ENCODE measurements at regions not wholly inside any gene's neighbourhood (a gene's known extent, or its start where the extent isn't known, plus 50 kb on each side); places are given as distances from the start of the nearest gene placed in this dataset.

DNA sequence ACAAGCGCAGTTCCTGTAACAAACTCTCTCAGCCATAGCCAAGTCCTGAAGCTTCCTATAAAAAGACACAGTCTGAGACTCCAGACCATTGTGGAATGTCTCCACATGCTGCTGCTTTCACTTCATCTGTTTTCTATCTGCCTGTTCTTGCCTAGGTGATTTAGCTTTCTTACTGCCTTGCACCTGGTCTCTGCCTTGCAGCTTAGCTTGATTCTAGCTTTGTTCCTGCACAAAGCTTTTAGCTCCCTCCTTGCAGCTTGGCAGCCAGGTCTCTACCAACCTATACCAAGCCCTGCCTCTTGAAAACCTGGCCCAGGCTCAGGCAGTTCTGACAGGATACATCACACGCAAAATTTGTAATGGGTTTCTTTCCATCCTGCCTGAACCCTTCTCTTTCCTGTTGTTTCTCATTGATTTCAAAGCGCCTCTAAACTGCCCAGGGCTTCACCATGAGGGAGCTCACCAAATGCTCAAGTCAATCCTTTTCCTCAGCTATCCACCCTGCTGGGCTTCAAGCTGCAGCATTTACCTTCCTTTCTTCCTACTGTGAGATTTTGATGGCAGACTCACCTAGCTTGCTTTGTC is 941.3 kb upstream of the NXPH2 start:
- H3K4me1 Mint-ChIP-seq (ENCODE audit: low read depth, unreplicated experiment), result no peaks in the 10 kb centered on the region
- H3K9me3 ChIP-seq, result no peaks in the 10 kb centered on the region
- no TSS peak for BruUV-seq (replicated peaks)
- H3K27me3 ChIP-seq (replicated peaks; ENCODE audit: control insufficient read depth, insufficient read depth, low read length), result no peaks in the 10 kb centered on the region; the same call in 1 of the 2 replicates
- no peak overlapping the region for H3K27ac Mint-ChIP-seq (ENCODE audit: unreplicated experiment)
- no peak overlapping the region for H3K4me3 ChIP-seq (ENCODE audit: low read depth, low read length)
- H3K9me3 Mint-ChIP-seq (ENCODE audit: unreplicated experiment), result no peaks in the 10 kb centered on the region
- H3K36me3 ChIP-seq (ENCODE audit: control insufficient read depth, insufficient read depth, low read length), result no peaks in the 10 kb centered on the region
- H3K27me3 Mint-ChIP-seq (ENCODE audit: insufficient read depth, unreplicated experiment), result peaks cover 5% of the 10 kb centered on the region
- ChIA-PET CTCF (no interaction called here), POLR2A (no interaction called here)
- H3K36me3 Mint-ChIP-seq (ENCODE audit: insufficient read depth, unreplicated experiment), result no peaks in the 10 kb centered on the region
- H3K4me3 Mint-ChIP-seq (ENCODE audit: unreplicated experiment), result no peak overlapping the region
- intact Hi-C loops (cut with micrococcal nuclease; ENCODE audit: unreplicated experiment), result no loop called here
- TF ChIP-seq, protein P1, sequence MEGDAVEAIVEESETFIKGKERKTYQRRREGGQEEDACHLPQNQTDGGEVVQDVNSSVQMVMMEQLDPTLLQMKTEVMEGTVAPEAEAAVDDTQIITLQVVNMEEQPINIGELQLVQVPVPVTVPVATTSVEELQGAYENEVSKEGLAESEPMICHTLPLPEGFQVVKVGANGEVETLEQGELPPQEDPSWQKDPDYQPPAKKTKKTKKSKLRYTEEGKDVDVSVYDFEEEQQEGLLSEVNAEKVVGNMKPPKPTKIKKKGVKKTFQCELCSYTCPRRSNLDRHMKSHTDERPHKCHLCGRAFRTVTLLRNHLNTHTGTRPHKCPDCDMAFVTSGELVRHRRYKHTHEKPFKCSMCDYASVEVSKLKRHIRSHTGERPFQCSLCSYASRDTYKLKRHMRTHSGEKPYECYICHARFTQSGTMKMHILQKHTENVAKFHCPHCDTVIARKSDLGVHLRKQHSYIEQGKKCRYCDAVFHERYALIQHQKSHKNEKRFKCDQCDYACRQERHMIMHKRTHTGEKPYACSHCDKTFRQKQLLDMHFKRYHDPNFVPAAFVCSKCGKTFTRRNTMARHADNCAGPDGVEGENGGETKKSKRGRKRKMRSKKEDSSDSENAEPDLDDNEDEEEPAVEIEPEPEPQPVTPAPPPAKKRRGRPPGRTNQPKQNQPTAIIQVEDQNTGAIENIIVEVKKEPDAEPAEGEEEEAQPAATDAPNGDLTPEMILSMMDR (IDR thresholded peaks at IDR 0.05; ENCODE audit: insufficient read depth in 1 of 2, low read depth in 1 of 2, low read length in 1 of 2, severe bottlenecking in 1 of 2, unreplicated experiment in 1 of 2), result no peak
- no peaks in the 10 kb centered on the region for H3K4me1 ChIP-seq
- DNase-seq, result no peak

DNA sequence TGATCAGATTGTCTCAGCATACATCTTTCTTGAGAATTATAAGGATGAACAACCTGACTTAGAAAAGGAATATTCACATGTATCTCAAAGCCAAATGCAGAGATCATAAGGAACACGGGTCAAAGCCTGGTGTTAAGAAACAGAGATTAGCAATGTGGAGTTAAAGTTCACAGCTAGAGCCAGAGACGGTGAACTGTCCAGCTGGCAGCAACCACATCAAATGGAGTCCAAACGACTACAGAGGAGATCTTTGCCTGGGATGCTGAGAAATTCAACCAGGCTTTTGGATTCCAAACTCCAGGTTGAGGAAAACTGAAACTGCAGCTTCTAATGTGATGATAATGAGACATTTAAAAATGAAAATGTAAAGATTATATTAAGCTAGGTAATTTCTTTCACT is 939.9 kb upstream of the NXPH2 start:
- CTCF ChIA-PET, result no interaction called here
- H3K9me3 Mint-ChIP-seq (ENCODE audit: unreplicated experiment), result no peaks in the 10 kb centered on the region
- Histone ChIP-seq H3K4me1 (no peaks in the 10 kb centered on the region), H3K27me3 (replicated peaks; ENCODE audit: control insufficient read depth, insufficient read depth, low read length) (no peaks in the 10 kb centered on the region; the same call in 1 of the 2 replicates), H3K9me3 (no peaks in the 10 kb centered on the region), H3K36me3 (ENCODE audit: control insufficient read depth, insufficient read depth, low read length) (no peaks in the 10 kb centered on the region), H3K4me3 (ENCODE audit: low read depth, low read length) (no peak overlapping the region)
- H3K4me1 Mint-ChIP-seq (ENCODE audit: low read depth, unreplicated experiment), result no peaks in the 10 kb centered on the region
- POLR2A ChIA-PET, result no interaction called here
- no TSS peak for BruUV-seq (replicated peaks)
- no peak overlapping the region for H3K4me3 Mint-ChIP-seq (ENCODE audit: unreplicated experiment)
- TF ChIP-seq, protein P1 (IDR thresholded peaks at IDR 0.05; ENCODE audit: insufficient read depth in 1 of 2, low read depth in 1 of 2, low read length in 1 of 2, severe bottlenecking in 1 of 2, unreplicated experiment in 1 of 2), result no peak
- no peak overlapping the region for H3K27ac Mint-ChIP-seq (ENCODE audit: unreplicated experiment)
- H3K36me3 Mint-ChIP-seq (ENCODE audit: insufficient read depth, unreplicated experiment), result no peaks in the 10 kb centered on the region
- H3K27me3 Mint-ChIP-seq (ENCODE audit: insufficient read depth, unreplicated experiment), result peaks cover 5% of the 10 kb centered on the region
- DNase-seq, result no peak
- intact Hi-C loops (cut with micrococcal nuclease; ENCODE audit: unreplicated experiment), result no loop called here

DNA sequence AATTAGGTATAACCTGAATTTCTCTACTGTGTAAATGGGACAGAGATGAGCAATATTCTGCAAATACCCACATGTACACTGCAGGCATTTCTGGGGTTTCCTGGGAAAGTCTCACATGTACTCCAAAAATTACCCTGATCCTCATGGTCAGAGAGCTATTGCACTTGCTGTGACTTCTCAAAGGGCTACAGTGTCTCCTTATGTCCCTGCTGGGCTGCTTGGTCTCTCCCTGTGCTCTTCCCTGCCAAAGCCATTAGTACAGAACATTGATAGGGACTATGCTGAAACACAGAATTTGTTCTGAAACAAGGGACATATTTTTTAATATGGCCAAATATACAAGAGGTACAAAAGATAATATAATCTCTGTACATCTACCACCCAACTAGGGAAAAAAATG is 924.4 kb upstream of the NXPH2 start:
- peaks cover 5% of the 10 kb centered on the region for H3K27me3 Mint-ChIP-seq (ENCODE audit: insufficient read depth, unreplicated experiment)
- Histone ChIP-seq H3K27me3 (replicated peaks; ENCODE audit: control insufficient read depth, insufficient read depth, low read length) (no peaks in the 10 kb centered on the region), H3K4me3 (ENCODE audit: low read depth, low read length) (no peak overlapping the region), H3K4me1 (no peaks in the 10 kb centered on the region), H3K36me3 (ENCODE audit: control insufficient read depth, insufficient read depth, low read length) (no peaks in the 10 kb centered on the region), H3K9me3 (no peaks in the 10 kb centered on the region; the same call in 1 of the 2 replicates)
- no peak overlapping the region for H3K27ac Mint-ChIP-seq (ENCODE audit: unreplicated experiment)
- no peaks in the 10 kb centered on the region for H3K9me3 Mint-ChIP-seq (ENCODE audit: unreplicated experiment)
- no TSS peak for BruUV-seq (replicated peaks)
- no peaks in the 10 kb centered on the region for H3K4me1 Mint-ChIP-seq (ENCODE audit: low read depth, unreplicated experiment)
- no peak for DNase-seq
- H3K36me3 Mint-ChIP-seq (ENCODE audit: insufficient read depth, unreplicated experiment), result no peaks in the 10 kb centered on the region
- TF ChIP-seq, protein P1 (IDR thresholded peaks at IDR 0.05; ENCODE audit: insufficient read depth in 1 of 2, low read depth in 1 of 2, low read length in 1 of 2, severe bottlenecking in 1 of 2, unreplicated experiment in 1 of 2), result no peak
- intact Hi-C loops (cut with micrococcal nuclease; ENCODE audit: unreplicated experiment), result no loop called here
- H3K4me3 Mint-ChIP-seq (ENCODE audit: unreplicated experiment), result no peak overlapping the region
- POLR2A ChIA-PET, result no interaction called here
- CTCF ChIA-PET, result no interaction called here

Measured in Caco-2 (cell line).